DOHH2 (cell line): ENCODE measurements at regions not wholly inside any gene's neighbourhood (a gene's known extent, or its start where the extent isn't known, plus 50 kb on each side); places are given as distances from the start of the nearest gene placed in this dataset.

Experiments
- H3F3A ChIP-seq: fragments of 200-600 bp; sonication (generic), shearing (Covaris generic); 2 replicates; pipeline ENCODE4 v1.6.0; 2016; ENCODE audit warnings: antibody characterized with exemption, mild to moderate bottlenecking; ENCODE audit not compliant: control insufficient read depth, insufficient read depth
- H3K27ac ChIP-seq: fragments of 200-600 bp; sonication (generic); 2 replicates; pipeline ENCODE4 v1.5.1; 2014; ENCODE audit warnings: low read depth, mild to moderate bottlenecking, low read length, moderate library complexity
- H3K27me3 ChIP-seq: fragments of 200-600 bp; sonication (generic); 2 replicates; pipeline ENCODE4 v1.6.1; 2014; ENCODE audit warnings: mild to moderate bottlenecking, low read length, mixed read lengths; ENCODE audit not compliant: control insufficient read depth
- H3K36me3 ChIP-seq: fragments of 200-600 bp; sonication (generic); 2 replicates; pipeline ENCODE4 v1.6.1; 2014; ENCODE audit warnings: mild to moderate bottlenecking, low read length, moderate library complexity, mixed read lengths; ENCODE audit not compliant: control insufficient read depth
- H3K4me1 ChIP-seq: fragments of 200-600 bp; sonication (generic); 2 replicates; pipeline ENCODE4 v1.6.1; 2014; ENCODE audit warnings: mild to moderate bottlenecking, low read length, mixed read lengths; ENCODE audit not compliant: control insufficient read depth
- H3K4me2 ChIP-seq: fragments of 200-600 bp; sonication (generic); 2 replicates; pipeline ENCODE4 v1.6.0; 2014; ENCODE audit warnings: mild to moderate bottlenecking, low read length, moderate library complexity
- H3K4me3 ChIP-seq: fragments of 200-600 bp; sonication (generic); 2 replicates; pipeline ENCODE4 v1.5.1; 2014; ENCODE audit warnings: mild to moderate bottlenecking, low read length, mixed read lengths
- H3K79me2 ChIP-seq: fragments of 200-600 bp; sonication (generic); 2 replicates; pipeline ENCODE4 v1.6.1; 2014; ENCODE audit warnings: mild to moderate bottlenecking, low read length, mixed read lengths; ENCODE audit not compliant: control insufficient read depth
- H3K9me2 ChIP-seq: fragments of 200-600 bp; sonication (generic); replicated peaks from 2 replicates; pipeline ENCODE4 v1.6.1; 2014; ENCODE audit warnings: mild to moderate bottlenecking, low read length, mixed read lengths; ENCODE audit not compliant: control insufficient read depth
- H3K9me3 ChIP-seq: fragments of 200-600 bp; sonication (generic); 2 replicates; pipeline ENCODE4 v1.6.1; 2014; ENCODE audit warnings: antibody characterized with exemption, low read length, mixed read lengths; ENCODE audit not compliant: control insufficient read depth, insufficient read depth
- H4K20me1 ChIP-seq: fragments of 200-600 bp; sonication (generic); 2 replicates; pipeline ENCODE4 v1.6.0; 2014; ENCODE audit warnings: low read depth, mild to moderate bottlenecking, antibody characterized with exemption, low read length, moderate library complexity; ENCODE audit not compliant: control insufficient read depth, insufficient read depth
- EZH2phosphoT487 ChIP-seq: fragments of 200-600 bp; sonication (generic); IDR thresholded peaks from 2 replicates; pipeline ENCODE4 v1.6.1; 2017; ENCODE audit warnings: borderline replicate concordance, mild to moderate bottlenecking, antibody characterized with exemption, low read length, moderate library complexity, mixed read lengths
- TF ChIP-seq, protein P1 (sequence below): fragments of 200-600 bp; sonication (generic); IDR thresholded peaks from one replicate; pipeline ENCODE4 v1.5.1; 2014; ENCODE audit warnings: antibody characterized with exemption, mild to moderate bottlenecking, low read depth, low read length; ENCODE audit not compliant: poor library complexity, severe bottlenecking

DNA sequence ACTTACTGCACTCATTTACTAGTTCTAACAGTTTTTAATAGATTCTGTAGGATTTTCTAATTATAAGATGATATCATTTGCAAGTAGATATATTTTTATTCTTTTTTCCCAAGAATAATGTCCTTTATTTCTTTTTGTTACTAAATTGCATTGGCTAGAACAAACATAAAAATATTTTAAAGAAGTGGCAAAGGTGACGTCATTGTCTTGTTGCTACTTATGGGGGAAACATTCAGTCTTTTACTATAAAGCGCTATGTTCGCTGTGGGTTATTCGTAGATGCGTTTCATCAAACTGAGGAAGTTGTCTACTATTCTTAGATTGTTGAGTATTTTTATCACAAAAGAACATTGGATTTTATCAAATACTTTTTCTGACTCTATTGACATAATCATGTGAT lies 765.2 kb upstream of the POU3F3 start:
- no peak for TF ChIP-seq EZH2phosphoT487
- TF ChIP-seq, protein P1, sequence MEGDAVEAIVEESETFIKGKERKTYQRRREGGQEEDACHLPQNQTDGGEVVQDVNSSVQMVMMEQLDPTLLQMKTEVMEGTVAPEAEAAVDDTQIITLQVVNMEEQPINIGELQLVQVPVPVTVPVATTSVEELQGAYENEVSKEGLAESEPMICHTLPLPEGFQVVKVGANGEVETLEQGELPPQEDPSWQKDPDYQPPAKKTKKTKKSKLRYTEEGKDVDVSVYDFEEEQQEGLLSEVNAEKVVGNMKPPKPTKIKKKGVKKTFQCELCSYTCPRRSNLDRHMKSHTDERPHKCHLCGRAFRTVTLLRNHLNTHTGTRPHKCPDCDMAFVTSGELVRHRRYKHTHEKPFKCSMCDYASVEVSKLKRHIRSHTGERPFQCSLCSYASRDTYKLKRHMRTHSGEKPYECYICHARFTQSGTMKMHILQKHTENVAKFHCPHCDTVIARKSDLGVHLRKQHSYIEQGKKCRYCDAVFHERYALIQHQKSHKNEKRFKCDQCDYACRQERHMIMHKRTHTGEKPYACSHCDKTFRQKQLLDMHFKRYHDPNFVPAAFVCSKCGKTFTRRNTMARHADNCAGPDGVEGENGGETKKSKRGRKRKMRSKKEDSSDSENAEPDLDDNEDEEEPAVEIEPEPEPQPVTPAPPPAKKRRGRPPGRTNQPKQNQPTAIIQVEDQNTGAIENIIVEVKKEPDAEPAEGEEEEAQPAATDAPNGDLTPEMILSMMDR, result no peak
- Histone ChIP-seq H3K9me3 (peaks cover 12% of the 10 kb centered on the region; the same call in 1 of the 2 replicates), H3K36me3 (peaks cover 6% of the 10 kb centered on the region), H3F3A (no peaks in the 10 kb centered on the region), H3K4me3 (no peak overlapping the region), H4K20me1 (no peaks in the 10 kb centered on the region), H3K79me2 (no peaks in the 10 kb centered on the region), H3K27ac (no peak overlapping the region), H3K4me1 (peaks cover 23% of the 10 kb centered on the region), H3K4me2 (no peak overlapping the region), H3K27me3 (no peaks in the 10 kb centered on the region), H3K9me2 (no peaks in the 10 kb centered on the region)

DNA sequence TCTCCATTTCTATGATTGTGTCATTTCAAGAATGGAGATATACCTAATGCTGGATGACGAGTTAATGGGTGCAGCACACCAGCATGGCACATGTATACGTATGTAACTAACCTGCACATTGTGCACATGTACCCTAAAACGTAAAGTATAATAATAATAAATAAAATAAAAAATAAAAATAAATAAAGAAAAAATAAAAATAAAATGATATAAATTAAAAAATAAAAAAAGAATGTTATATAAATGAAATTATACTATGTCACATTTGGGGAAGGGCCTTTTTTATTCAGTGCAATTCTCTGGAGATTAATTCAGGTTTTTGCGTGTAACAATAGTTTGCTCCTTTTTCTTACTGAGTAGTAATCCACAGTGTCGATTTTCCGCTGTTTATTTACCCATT lies 763.5 kb upstream of the POU3F3 start:
- H3K4me1 ChIP-seq, result peaks cover 17% of the 10 kb centered on the region
- TF ChIP-seq, protein P1, result no peak
- no peak for TF ChIP-seq EZH2phosphoT487
- H3K4me2 ChIP-seq, result no peak overlapping the region
- no peak overlapping the region for H3K4me3 ChIP-seq
- H3K27me3 ChIP-seq, result no peaks in the 10 kb centered on the region
- H3K9me3 ChIP-seq, result peaks cover 12% of the 10 kb centered on the region; the same call in 1 of the 2 replicates
- no peak overlapping the region for H3K27ac ChIP-seq
- H3K79me2 ChIP-seq, result no peaks in the 10 kb centered on the region
- H3F3A ChIP-seq, result no peaks in the 10 kb centered on the region
- H3K36me3 ChIP-seq, result no peaks in the 10 kb centered on the region; the same call in none of the 2 replicates
- no peaks in the 10 kb centered on the region for H4K20me1 ChIP-seq
- no peaks in the 10 kb centered on the region for H3K9me2 ChIP-seq

DNA sequence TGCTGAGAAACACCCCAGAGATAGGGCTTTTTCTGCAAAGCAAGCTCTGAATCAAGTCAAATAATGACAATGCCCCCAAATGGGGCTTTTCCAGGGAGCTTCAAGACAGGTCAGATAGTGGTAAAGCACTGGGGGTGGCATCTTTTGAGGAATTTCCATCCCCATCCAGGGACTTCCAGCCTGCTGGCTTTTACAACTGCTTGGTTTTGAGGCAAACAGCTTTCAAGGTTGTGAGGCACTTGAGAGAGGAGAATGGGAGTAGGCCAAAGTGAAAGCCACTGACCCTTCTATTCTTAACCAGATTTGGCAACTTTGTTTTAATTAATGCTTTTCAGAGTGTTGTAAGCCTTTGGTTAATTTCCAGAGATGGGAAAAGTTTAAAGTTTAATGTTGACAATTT lies 762.0 kb upstream of the POU3F3 start:
- TF ChIP-seq, protein P1, result no peak
- no peak for TF ChIP-seq EZH2phosphoT487
- Histone ChIP-seq H3K36me3 (no peaks in the 10 kb centered on the region; the same call in 1 of the 2 replicates), H3K4me2 (no peak overlapping the region), H3K27me3 (no peaks in the 10 kb centered on the region), H3K9me3 (peaks cover 18% of the 10 kb centered on the region; the same call in 1 of the 2 replicates), H4K20me1 (no peaks in the 10 kb centered on the region), H3K9me2 (no peaks in the 10 kb centered on the region), H3K27ac (no peak overlapping the region), H3K4me1 (peaks cover 2% of the 10 kb centered on the region), H3K4me3 (no peak overlapping the region), H3F3A (no peaks in the 10 kb centered on the region), H3K79me2 (no peaks in the 10 kb centered on the region)
